ENCODE measurements at regions not wholly inside any gene's neighbourhood (a gene's known extent, or its start where the extent isn't known, plus 50 kb on each side); places are given as distances from the start of the nearest gene placed in this dataset.

- Histone ChIP-seq H3K27me3 (ENCODE audit: control insufficient read depth, insufficient read depth, low read length) (no peaks in the 10 kb centered on the region), H3K36me3 (ENCODE audit: control insufficient read depth, insufficient read depth, low read length) (no peaks in the 10 kb centered on the region), H3K4me3 (ENCODE audit: low read depth, low read length) (no peak overlapping the region)
- TF ChIP-seq, protein P1, sequence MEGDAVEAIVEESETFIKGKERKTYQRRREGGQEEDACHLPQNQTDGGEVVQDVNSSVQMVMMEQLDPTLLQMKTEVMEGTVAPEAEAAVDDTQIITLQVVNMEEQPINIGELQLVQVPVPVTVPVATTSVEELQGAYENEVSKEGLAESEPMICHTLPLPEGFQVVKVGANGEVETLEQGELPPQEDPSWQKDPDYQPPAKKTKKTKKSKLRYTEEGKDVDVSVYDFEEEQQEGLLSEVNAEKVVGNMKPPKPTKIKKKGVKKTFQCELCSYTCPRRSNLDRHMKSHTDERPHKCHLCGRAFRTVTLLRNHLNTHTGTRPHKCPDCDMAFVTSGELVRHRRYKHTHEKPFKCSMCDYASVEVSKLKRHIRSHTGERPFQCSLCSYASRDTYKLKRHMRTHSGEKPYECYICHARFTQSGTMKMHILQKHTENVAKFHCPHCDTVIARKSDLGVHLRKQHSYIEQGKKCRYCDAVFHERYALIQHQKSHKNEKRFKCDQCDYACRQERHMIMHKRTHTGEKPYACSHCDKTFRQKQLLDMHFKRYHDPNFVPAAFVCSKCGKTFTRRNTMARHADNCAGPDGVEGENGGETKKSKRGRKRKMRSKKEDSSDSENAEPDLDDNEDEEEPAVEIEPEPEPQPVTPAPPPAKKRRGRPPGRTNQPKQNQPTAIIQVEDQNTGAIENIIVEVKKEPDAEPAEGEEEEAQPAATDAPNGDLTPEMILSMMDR (IDR thresholded peaks at IDR 0.05; ENCODE audit: insufficient read depth, low read length, poor library complexity, severe bottlenecking): no peak
- no peak for DNase-seq (ENCODE audit: low read depth)
Observed at GRCh38 chr12:71243370-71243769, 85.6 kb upstream of the TSPAN8 start.

DNA sequence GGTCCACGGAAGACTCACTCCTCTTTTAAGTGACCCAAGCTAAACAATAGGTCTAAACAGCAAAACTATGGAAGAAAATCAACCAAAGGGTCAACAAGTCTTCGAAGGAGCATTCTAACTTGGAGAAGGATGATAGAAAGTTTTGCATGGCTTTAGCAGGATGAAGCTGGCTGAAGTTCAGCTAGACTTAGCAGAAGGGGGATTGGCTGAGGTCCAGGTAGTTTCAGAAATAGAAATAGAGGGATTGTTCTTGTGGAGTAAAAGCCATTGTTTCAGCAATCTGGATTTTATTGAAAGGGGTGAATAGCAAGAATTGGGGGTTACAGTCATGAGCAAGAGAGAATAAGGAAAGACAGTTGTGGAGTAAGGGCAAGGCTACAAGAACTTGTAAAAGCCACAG is 84.7 kb upstream of the TSPAN8 start:
- TF ChIP-seq, protein P1 (IDR thresholded peaks at IDR 0.05; ENCODE audit: insufficient read depth, low read length, poor library complexity, severe bottlenecking): no peak
- H3K4me3 ChIP-seq (ENCODE audit: low read depth, low read length): no peak overlapping the region
- H3K36me3 ChIP-seq (ENCODE audit: control insufficient read depth, insufficient read depth, low read length): no peaks in the 10 kb centered on the region
- no peak for DNase-seq (ENCODE audit: low read depth)
- H3K27me3 ChIP-seq (ENCODE audit: control insufficient read depth, insufficient read depth, low read length): no peaks in the 10 kb centered on the region

GRCh38 chr12:71240946-71241345 is 83.1 kb upstream of the TSPAN8 start:
- TF ChIP-seq, protein P1 (IDR thresholded peaks at IDR 0.05; ENCODE audit: insufficient read depth, low read length, poor library complexity, severe bottlenecking): no peak
- no peak for DNase-seq (ENCODE audit: low read depth)
- no peak overlapping the region for H3K4me3 ChIP-seq (ENCODE audit: low read depth, low read length)
- H3K36me3 ChIP-seq (ENCODE audit: control insufficient read depth, insufficient read depth, low read length): no peaks in the 10 kb centered on the region
- H3K27me3 ChIP-seq (ENCODE audit: control insufficient read depth, insufficient read depth, low read length): no peaks in the 10 kb centered on the region

DNA sequence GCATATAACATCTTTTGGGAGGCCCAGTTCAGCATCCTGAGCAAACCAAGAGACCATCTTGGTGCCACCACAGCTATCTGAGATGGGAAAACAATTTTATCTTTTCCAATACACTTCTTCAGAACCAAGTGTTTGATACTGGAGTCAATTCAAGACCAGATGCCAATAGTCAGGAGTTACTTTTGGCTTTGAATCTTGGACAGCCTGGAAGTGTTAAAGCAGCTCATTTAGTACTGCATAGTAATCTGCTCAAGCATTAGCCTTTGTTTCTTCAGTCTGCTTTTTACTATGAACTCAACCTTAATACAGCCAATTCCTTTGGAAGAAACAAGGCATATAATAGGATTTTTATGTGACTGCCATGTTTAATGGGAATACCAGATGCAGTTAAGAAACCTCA is 81.9 kb upstream of the TSPAN8 start:
- H3K36me3 ChIP-seq (ENCODE audit: control insufficient read depth, insufficient read depth, low read length): no peaks in the 10 kb centered on the region
- TF ChIP-seq, protein P1 (IDR thresholded peaks at IDR 0.05; ENCODE audit: insufficient read depth, low read length, poor library complexity, severe bottlenecking): no peak
- no peaks in the 10 kb centered on the region for H3K27me3 ChIP-seq (ENCODE audit: control insufficient read depth, insufficient read depth, low read length)
- no peak for DNase-seq (ENCODE audit: low read depth)
- no peak overlapping the region for H3K4me3 ChIP-seq (ENCODE audit: low read depth, low read length)

- no peak for DNase-seq (ENCODE audit: low read depth)
- Histone ChIP-seq H3K4me3 (ENCODE audit: low read depth, low read length) (no peak overlapping the region), H3K27me3 (ENCODE audit: control insufficient read depth, insufficient read depth, low read length) (no peaks in the 10 kb centered on the region), H3K36me3 (ENCODE audit: control insufficient read depth, insufficient read depth, low read length) (no peaks in the 10 kb centered on the region)
- TF ChIP-seq, protein P1 (IDR thresholded peaks at IDR 0.05; ENCODE audit: insufficient read depth, low read length, poor library complexity, severe bottlenecking): no peak
Observed at GRCh38 chr12:71237128-71237527, 79.3 kb upstream of the TSPAN8 start.

- TF ChIP-seq, protein P1 (IDR thresholded peaks at IDR 0.05; ENCODE audit: insufficient read depth, low read length, poor library complexity, severe bottlenecking): no peak
Observed at GRCh38 chr12:71236133-71236660, 78.4 kb upstream of the TSPAN8 start.

More at GRCh38 chr12:71236133-71236660, 78.4 kb upstream of the TSPAN8 start:
- no peak for DNase-seq (ENCODE audit: low read depth)
- H3K27me3 ChIP-seq (ENCODE audit: control insufficient read depth, insufficient read depth, low read length): no peaks in the 10 kb centered on the region
- H3K36me3 ChIP-seq (ENCODE audit: control insufficient read depth, insufficient read depth, low read length): no peaks in the 10 kb centered on the region
- no peak overlapping the region for H3K4me3 ChIP-seq (ENCODE audit: low read depth, low read length)

Data from kidney epithelial cell (primary cell).